HG03469 (cell line): ENCODE measurements at regions not wholly inside any gene's neighbourhood (a gene's known extent, or its start where the extent isn't known, plus 50 kb on each side); places are given as distances from the start of the nearest gene placed in this dataset.

ENCODE experiments used
- ATAC-seq: cut with Tn5 transposase; IDR thresholded peaks from one replicate; pipeline ENCODE4 v1.9.1; 2021; ENCODE audit warnings: mild to moderate bottlenecking, moderate library complexity, moderate number of reproducible peaks; ENCODE audit not compliant: unreplicated experiment

DNA sequence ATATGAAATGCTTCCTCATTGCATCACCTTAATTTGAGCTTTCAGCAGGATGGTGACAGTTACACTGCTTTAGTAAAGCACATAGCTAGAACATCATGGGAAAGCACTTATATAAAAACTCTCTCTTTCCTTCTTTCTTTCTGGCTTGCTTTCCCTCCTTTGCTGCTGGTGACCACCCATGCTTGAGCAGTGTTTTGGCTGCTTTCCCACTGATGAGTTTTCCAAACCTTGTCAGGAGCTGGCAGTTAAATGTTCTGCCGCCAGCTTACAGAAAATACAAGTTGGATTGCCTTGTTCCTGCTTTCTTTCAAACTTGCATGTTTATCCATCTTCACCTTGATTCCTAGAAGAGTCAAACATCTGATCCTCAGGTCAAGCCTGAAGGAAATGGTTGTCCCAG is 323.9 kb downstream of the FOXA2 start:
- no peak for ATAC-seq

DNA sequence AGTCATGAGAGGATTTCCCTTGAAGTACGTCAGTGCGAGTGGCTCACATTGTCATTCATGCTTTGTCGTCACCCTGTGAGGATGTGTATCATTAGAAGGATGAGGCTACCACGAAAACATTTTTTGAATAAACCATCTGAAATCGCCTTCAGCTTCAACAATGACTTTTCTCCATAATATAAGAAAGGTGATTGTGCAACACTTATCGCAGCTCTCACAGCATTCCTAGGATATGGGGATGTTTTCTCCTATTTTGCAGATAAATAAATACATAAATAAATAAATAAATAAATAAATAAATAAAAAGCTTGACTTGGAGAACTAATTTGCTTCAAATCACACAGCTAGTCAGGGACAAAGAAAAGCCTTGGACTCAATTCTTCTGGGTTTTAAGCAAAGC is 326.5 kb downstream of the FOXA2 start:
- ATAC-seq, result no peak

DNA sequence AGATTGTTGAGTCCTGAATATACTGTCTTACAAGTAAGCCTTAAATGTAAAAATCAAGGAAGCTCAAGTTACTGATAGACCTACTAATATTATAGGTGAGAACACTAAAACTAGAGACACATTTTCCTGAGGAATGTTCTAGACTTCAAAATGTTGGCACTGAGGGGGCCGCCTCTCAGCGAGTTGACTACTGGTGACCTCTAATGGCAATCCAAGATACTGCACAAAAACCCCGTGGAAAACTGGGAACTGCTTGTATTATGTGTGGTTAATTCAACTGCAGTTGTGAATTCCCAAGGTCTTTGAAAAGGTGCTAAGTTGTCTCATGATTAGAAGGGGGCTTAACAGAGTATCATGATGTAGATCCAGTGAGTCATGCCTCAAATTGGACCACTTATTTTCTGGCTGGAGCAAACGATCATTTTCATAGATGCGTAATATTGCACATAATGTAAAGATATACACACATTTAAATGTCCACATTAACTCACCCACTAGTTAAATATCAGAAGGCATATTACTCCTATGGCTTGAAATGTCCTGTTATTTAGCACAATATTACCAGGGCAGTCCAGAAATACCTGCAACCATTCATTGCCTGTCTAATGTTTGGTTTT is 336.2 kb downstream of the FOXA2 start:
- ATAC-seq, result no peak

DNA sequence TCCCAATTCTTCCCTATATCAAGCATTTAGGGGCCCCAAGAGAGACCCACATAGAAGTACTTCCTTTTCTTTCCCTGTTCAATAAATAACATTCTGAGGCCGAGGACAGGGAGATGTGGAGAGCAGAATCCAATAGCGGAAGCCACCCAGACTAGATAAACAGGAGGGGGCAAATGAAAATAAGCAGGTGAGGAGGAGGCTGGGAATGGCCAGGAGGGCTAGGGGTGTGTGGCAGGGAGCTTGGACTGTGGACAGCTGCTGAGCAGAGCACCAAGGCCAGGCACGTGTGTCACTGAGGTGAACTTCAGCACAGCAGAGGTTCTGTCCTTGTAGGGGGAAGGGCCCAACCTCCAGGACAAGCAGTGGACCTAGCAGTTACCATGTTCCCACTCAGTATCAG is 339.2 kb downstream of the FOXA2 start:
- ATAC-seq, result no peak

DNA sequence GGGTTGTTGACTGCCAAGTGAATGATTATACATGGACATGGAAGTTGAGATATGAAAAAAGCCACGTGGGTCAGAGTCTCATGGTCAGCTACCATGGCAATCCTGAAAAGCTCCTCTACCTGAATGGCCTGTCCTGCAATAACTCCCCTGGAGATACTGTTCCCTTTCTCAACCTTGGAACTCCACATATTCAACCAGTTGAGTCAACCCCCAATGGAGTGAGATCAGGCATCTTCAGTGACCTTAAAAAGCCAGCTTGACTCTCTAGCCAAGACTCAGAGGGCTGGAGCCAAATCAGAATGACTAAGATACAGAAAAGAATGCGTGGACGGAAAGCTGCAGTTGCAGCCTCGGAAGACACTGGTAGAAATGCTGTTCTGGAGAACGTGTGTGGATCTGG is 341.3 kb downstream of the FOXA2 start:
- ATAC-seq, result no peak

DNA sequence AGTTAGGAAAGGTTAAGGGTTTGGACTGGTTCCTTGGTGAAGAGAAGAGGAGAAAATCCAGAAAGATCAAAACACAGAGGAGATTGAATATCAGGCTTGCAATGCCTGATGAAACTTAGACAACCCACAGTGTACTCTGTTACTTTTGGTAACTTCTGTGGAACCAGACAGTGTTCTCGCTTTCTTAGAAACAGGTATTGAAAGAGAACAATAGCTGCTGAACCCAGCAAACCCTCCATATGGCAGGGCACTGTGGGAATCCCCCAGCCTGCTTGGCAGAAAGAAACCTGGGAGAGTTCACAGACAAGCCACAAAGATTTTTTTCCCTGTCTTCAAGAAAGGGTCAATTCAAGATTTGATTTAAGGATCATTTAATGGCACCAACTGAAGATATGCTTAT is 342.8 kb downstream of the FOXA2 start:
- no peak for ATAC-seq

DNA sequence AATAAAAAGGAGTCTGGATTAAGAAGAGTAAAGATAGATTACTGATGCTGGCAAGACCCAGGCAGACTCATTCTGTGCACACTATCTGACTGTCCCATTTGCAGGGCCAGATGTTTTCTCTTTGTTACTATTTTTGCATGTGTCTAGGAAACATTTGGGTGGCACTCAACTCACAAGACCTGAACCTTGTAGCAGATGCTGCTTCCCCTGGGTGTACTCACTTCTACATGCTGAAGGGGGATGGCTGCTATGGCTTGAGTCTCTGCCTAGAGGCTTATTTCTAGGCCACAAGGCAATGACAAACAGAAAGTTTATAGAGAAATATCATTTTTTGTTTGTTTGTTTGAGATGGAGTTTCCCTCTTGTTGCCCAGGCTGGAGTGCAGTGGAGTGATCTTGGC is 351.4 kb downstream of the FOXA2 start:
- no peak for ATAC-seq

DNA sequence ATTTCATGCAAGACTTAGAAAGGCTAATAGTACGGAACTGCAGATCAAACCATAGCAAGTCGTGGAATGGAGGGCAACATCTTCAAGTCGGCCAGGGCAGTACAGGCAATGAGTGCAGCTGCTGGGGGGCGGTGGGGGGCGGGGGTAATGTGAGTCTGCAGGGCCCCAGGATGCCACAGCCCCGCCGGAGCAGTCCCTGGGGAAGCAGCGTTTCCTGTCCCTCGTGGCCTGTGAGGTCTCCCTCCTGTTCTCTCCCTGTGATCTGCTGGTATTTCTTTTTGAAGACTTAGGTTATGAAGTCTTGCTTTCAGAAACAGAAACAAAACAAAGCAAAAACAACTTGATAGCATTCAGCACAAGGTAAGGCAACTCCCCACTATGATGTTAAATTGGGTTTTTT is 351.9 kb downstream of the FOXA2 start:
- ATAC-seq, result no peak

DNA sequence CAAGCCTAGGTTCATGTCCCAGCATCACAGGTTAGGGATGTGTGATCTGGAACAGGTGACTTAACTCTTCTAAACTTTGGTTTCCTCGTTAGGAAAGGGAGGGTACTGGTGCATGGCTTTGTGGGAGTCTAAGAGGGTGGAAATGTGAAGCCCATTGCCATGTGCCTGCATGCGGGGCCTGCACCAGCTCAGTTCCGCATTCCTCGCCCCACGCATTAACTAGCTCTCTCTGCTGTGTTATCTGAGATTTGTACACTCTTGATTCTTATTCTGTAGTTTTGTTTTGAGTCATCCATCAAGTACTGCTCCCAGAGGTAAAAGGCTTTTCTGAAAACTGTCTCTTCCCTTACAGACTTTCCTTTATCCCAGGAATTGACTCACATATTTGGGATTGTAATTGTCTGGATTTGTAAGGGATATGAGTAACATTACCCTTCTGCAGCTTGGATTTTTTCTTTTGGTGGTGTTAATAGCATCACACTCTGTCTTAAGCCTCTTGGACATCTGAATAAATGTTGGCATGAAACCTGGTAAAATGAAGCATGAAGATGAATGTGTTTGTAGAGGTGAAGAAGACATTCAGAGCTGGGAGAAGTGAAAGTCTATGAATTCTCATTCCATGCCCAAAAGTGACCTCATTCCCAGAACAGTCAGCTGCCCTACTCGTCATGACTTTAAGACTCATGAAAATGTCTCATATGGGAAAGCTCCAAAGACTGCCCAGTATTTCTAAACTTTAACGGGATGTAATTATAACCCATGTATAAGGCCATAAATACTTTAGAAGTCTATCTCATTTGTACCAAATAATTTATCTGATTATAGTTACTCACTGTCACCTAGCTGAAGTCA is 357.3 kb downstream of the FOXA2 start:
- ATAC-seq, result no peak

DNA sequence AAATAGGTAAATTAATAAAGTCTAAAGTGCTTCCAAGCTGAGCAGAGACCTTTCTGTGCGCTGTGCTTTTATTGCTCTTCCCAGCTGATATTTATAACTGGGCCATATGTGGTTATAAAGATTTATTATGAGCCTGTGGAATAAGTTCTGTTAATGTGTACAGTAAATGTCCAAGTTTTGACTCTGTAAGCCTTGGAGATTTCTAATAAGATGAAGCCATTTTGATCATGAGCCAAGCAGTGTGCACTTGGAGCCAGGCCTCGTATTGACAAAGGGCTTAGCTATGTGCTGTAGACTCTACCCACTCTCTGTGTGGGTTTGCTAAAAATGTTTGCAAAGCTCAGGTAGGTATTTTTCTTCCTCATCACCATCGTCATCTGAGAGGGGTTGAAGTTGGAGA is 361.1 kb downstream of the FOXA2 start:
- ATAC-seq, result no peak

DNA sequence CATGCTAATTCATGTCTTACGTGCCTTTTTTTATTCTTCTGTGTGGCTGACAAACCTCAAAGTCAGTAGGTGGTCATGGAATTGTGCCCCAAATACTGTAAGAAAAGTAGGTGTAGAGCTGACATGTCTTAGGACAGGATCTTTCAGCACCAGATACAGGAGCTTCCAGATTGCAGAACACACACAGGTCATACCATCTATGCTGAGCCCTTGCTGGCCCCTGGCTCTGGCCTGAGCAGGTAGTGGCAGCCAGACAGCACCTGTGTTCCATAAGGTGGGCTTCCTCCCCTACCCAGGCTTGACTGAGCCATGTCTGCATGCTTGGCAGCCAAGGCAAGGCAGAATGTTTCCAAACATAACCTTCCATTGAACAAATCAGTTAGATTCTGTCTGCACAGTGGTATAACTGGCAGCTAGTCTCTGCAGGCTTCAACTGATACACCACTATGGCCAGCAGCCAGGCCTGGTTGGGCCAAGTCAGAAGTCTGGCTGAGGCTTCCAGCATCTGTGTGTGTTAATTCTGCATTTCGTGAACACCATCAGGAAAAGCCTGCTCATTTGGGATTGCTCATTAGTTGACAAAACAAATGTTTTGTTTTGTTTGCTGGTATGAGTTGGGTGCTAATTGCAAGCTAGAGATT is 366.5 kb downstream of the FOXA2 start:
- no peak for ATAC-seq

DNA sequence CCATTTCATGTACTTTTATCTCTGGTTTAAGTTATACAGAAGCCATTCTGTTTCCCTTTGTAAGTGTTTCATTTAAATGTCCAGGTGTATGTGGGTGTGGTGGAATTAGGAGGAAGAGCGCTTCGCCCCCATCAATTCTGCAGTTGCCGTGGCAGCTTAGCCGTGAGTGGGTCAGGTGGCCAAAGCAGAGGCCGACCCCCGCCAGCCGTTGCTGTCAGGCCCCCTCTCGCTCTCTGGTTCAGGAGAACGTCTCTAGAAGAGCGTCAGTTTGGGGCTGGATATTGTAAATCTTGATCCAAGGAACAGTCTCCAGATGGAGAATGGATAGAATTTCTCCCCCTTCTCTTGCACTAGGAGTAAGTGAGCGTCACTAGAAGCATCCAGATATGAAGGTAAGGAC is 367.4 kb downstream of the FOXA2 start:
- no peak for ATAC-seq

DNA sequence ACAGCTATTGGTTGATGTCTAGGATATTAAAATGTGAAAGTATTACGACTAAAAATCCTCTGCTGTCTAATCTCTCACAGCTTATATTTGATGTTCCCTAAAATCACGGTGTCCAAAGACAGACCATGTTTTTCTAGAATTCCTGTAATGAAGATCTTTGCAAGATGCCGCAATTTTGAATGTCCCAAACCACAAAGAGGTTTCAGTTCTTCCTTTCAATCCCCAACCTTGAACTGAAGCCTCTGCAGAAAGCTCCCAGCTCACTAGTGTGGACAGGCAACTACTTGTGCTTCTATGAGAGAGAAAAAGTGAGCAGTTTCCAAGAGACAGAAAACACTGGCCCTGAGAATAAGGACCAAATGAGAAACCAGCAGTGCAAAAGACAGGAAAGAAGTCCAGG is 370.1 kb downstream of the FOXA2 start:
- no peak for ATAC-seq

DNA sequence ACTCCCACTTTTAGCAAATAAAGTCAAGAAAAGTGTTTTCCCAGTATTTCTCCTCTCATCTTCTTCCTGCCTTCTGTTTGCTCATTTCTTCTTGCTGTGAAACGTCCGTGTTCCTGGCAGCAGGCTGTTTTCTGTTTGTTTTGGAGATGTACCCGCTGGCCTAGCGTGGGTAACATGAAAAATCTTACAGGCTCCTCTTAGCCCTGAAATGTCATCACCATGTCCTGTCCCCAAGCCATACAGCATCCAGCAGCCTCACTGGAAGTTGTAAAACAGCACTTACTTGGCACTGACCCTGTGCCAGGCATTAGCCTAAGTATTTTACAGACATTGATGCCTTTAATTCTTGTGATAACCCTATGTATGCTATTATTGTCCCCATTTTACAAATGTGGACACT is 371.1 kb downstream of the FOXA2 start:
- ATAC-seq, result no peak

DNA sequence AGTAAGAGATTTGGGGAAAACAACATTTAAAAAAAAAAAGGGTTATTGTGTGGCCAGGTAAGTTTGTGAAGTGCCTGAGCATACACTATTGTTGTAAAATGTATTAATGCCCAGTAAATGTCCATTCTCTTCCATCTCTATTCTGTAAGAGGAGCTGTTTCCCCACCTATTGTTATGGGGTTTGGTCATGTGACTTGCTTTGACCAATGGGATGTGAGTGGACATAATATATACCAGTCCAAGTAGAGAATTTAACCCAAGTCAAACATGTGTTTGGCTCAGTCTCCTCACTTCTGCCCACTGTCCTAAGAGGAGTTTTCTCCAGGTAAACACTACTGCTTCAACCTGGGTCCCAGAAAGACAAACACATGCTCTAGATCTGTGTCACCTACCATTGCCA is 377.1 kb downstream of the FOXA2 start:
- no peak for ATAC-seq

DNA sequence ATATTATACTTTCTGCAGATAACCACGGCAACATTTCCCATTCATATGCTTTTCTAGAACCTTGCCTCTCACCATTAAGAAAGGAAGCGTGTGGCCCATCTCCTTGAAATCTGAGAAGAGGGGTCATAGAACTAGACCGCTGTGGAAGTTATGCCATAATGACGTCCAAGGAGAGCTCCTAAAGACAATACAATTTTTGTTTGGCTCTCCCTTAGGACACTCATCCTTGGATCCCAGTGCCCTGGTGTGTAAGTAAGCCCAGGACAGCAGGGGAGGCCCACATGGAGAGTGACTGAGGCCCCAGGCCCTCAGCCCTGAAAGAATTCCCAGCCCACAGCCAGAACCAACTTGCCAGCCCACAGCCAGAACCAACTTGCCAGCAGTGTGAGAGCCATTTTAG is 379.6 kb downstream of the FOXA2 start:
- no peak for ATAC-seq

DNA sequence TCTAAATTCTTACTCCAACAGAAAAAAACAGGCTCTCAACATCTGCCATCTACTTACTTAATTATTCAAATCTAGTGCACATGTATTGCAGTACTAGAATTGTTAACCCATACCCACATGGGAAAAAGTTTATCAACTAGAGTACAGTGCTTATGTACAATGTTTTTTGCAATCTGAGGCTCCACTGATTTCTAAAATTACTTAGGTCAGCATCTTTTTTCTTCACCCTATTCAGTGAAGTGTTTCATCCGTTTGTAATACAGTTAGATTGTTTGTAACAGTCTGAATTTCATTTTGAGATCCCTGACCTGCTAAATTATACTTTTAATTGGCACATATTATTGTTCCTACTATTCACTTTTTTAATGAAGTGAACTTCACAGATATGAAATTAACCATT is 402.2 kb downstream of the FOXA2 start:
- no peak for ATAC-seq

DNA sequence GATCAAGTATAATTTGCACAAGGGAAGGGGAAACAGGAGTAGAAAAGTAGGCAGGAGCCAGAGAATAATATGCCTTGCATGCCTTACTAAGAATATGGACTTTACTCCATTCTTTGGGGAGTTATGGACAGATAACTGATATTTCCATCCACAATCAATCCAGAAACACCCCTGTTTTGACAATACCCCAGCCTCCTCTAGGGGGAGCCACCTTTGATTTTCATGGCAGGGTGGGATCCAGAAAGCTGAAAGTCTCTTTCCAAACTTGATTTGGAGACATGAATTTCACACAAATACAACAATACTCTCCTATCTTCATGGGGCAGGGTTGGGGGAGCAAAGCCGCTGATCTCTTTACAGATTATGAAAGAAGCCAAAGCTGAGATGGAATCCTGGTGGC is 404.1 kb downstream of the FOXA2 start:
- no peak for ATAC-seq

DNA sequence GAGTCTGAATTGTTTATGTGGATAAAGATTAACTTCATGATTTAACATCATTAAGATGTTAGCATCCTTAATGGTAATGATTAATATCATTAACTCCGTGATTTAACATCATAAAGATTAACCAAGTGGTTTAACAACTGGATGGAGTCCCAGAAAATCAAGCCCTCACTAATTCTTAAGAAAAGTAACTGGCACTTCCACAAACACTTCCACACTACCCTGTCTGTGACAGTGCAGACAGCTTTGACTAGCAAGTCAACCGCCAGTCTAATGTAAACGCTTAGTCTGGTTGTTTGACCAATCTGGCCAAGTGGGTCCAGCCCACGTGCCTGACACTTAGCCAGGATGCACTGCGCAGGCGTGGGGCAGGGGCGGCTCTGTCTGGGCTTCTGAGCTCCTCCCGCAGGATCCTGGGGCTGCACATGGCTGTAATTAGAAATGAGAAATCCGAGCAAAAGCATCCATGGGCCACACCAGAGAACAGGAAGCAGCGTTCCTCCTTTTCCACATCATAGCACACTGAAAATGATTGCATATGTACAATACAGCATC is 424.2 kb downstream of the FOXA2 start:
- ATAC-seq, result no peak

DNA sequence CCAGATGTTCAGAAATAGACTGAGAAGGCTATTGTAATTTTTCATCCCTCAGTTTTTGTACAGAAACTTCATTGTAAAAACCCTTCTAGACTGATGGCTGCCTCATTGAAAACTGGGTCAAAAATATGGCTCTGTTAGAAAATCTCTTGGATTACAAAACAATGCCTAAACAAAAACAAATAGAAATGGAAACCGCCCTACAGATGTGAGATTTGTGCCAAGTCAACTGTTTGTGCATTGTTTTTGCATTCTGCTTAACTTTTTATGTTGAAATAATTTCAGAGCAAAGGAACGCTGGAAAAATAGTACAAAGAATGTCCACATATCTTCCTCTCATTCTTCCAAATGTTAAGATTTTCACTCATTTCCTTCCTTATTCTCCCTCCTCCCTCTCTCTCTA is 425.1 kb downstream of the FOXA2 start:
- ATAC-seq, result no peak

DNA sequence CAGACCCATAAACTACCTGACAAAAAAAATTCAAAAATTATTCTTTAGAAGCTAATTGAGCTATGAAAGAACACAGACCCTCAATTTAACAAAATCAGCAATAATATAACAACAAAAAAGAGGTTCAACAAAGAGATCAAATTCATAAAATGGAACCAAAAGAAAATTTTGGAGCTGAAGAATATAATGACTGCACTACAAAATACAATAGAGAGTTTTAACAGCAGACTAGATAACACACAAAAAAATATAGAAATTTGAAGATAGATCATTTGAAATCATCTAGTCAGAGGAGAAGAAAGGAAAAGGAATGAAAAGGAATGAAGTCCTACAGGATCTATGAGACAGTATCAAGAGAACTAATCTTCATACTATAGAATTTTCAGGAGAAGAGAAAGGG is 422.1 kb downstream of the PAX1 start:
- no peak for ATAC-seq
